T47D (cell line): ENCODE measurements at regions not wholly inside any gene's neighbourhood (a gene's known extent, or its start where the extent isn't known, plus 50 kb on each side); places are given as distances from the start of the nearest gene placed in this dataset.

Experiments
- DNase-seq, 2 experiments: peaks; one replicate each; pipeline versions ENCODE4 v3.0.0 to v3.0.0-alpha.2; 2011 to 2012; ENCODE audit warnings: low read depth in 1 of 2, low spot score in 1 of 2
- JUND ChIP-seq: IDR thresholded peaks from 2 replicates; pipeline ENCODE4 v1.6.1; 2012; ENCODE audit warnings: low read depth
- in situ Hi-C: cut with HindIII; loops from 2 replicates; pipeline ENCODE4 v1.10.0; 2016; ENCODE audit warnings: low sequenced_read_pairs, low pct_unique_long_range_greater_than_20kb

- TF ChIP-seq JUND: no peak
- in situ Hi-C loops: no loop called here
- DNase-seq: no peak
Observed at GRCh38 chr12:71250166-71250565, 92.4 kb upstream of the TSPAN8 start.

- DNase-seq: no peak
- in situ Hi-C loops: no loop called here
- no peak for TF ChIP-seq JUND
Observed at GRCh38 chr12:71243370-71243769, 85.6 kb upstream of the TSPAN8 start.

GRCh38 chr12:71242511-71242910 is 84.7 kb upstream of the TSPAN8 start:
- in situ Hi-C loops: no loop called here
- DNase-seq: no peak
- TF ChIP-seq JUND: no peak

- TF ChIP-seq JUND: no peak
- in situ Hi-C loops: no loop called here
- no peak for DNase-seq
Observed at GRCh38 chr12:71240946-71241345, 83.1 kb upstream of the TSPAN8 start.

GRCh38 chr12:71239731-71240130 is 81.9 kb upstream of the TSPAN8 start:
- in situ Hi-C loops: no loop called here
- DNase-seq: no peak
- no peak for TF ChIP-seq JUND

- in situ Hi-C loops: no loop called here
- no peak for DNase-seq
- no peak for TF ChIP-seq JUND
Observed at GRCh38 chr12:71237128-71237527, 79.3 kb upstream of the TSPAN8 start.

GRCh38 chr12:71236133-71236660 is 78.4 kb upstream of the TSPAN8 start:
- in situ Hi-C loops: no loop called here
- no peak for DNase-seq
- TF ChIP-seq JUND: no peak

- in situ Hi-C loops: no loop called here
- no peak for DNase-seq
- TF ChIP-seq JUND: no peak
Observed at GRCh38 chr12:71233083-71233482, 75.3 kb upstream of the TSPAN8 start.

GRCh38 chr12:71230542-71230941 is 72.7 kb upstream of the TSPAN8 start:
- in situ Hi-C loops: no loop called here
- no peak for TF ChIP-seq JUND
- DNase-seq: no peak

- TF ChIP-seq JUND: no peak
- no peak for DNase-seq
- in situ Hi-C loops: no loop called here
Observed at GRCh38 chr12:71223139-71223538, 65.3 kb upstream of the TSPAN8 start.

GRCh38 chr12:71222436-71222835 is 64.6 kb upstream of the TSPAN8 start:
- in situ Hi-C loops: no loop called here
- TF ChIP-seq JUND: no peak
- no peak for DNase-seq

- TF ChIP-seq JUND: no peak
- DNase-seq: no peak
- in situ Hi-C loops: no loop called here
Observed at GRCh38 chr12:71220260-71220659, 62.5 kb upstream of the TSPAN8 start.

GRCh38 chr12:71219224-71219623 is 61.4 kb upstream of the TSPAN8 start:
- TF ChIP-seq JUND: no peak
- in situ Hi-C loops: no loop called here
- DNase-seq: no peak

- no peak for TF ChIP-seq JUND
- in situ Hi-C loops: no loop called here
- DNase-seq: no peak
Observed at GRCh38 chr12:71218616-71219015, 60.8 kb upstream of the TSPAN8 start.
